ENCODE measurements at regions not wholly inside any gene's neighbourhood (a gene's known extent, or its start where the extent isn't known, plus 50 kb on each side); places are given as distances from the start of the nearest gene placed in this dataset.

- no peaks in the 10 kb centered on the region for H3K9me3 ChIP-seq (ENCODE audit: low read depth, low read length)
- H3K4me1 ChIP-seq (ENCODE audit: insufficient read depth, low read length): no peaks in the 10 kb centered on the region
- no peaks in the 10 kb centered on the region for H3K27me3 ChIP-seq (ENCODE audit: insufficient read depth, low read length)
- no peak overlapping the region for H3K4me3 ChIP-seq (ENCODE audit: low read length)
These were observed 55.5 kb downstream of the GSPT2 start for GRCh38 chrX:51798701-51799100.

GRCh38 chrX:51802917-51803688, 59.9 kb downstream of the GSPT2 start:
- Histone ChIP-seq H3K4me1 (ENCODE audit: insufficient read depth, low read length) (no peaks in the 10 kb centered on the region), H3K9me3 (ENCODE audit: low read depth, low read length) (no peaks in the 10 kb centered on the region), H3K27me3 (ENCODE audit: insufficient read depth, low read length) (no peaks in the 10 kb centered on the region), H3K4me3 (ENCODE audit: low read length) (peak overlapping the region; percentile 54)

- Histone ChIP-seq H3K4me3 (ENCODE audit: low read length) (no peak overlapping the region), H3K4me1 (ENCODE audit: insufficient read depth, low read length) (no peaks in the 10 kb centered on the region)
These were observed 60.6 kb downstream of the GSPT2 start for GRCh38 chrX:51803833-51804232.

GRCh38 chrX:51804741-51805140, 61.5 kb downstream of the GSPT2 start:
- no peaks in the 10 kb centered on the region for H3K4me1 ChIP-seq (ENCODE audit: insufficient read depth, low read length)
- no peak overlapping the region for H3K4me3 ChIP-seq (ENCODE audit: low read length)
- no peaks in the 10 kb centered on the region for H3K9me3 ChIP-seq (ENCODE audit: low read depth, low read length)
- no peaks in the 10 kb centered on the region for H3K27me3 ChIP-seq (ENCODE audit: insufficient read depth, low read length)

More at GRCh38 chrX:51803833-51804232, 60.6 kb downstream of the GSPT2 start:
- no peaks in the 10 kb centered on the region for H3K27me3 ChIP-seq (ENCODE audit: insufficient read depth, low read length)
- H3K9me3 ChIP-seq (ENCODE audit: low read depth, low read length): no peaks in the 10 kb centered on the region

- Histone ChIP-seq H3K4me1 (ENCODE audit: insufficient read depth, low read length) (no peaks in the 10 kb centered on the region), H3K27me3 (ENCODE audit: insufficient read depth, low read length) (no peaks in the 10 kb centered on the region), H3K9me3 (ENCODE audit: low read depth, low read length) (no peaks in the 10 kb centered on the region), H3K4me3 (ENCODE audit: low read length) (no peak overlapping the region)
These were observed 70.7 kb downstream of the GSPT2 start for GRCh38 chrX:51813886-51814460.

GRCh38 chrX:51824061-51824460, 69.4 kb upstream of the MAGED1 start:
- H3K4me3 ChIP-seq (ENCODE audit: low read length): no peak overlapping the region
- no peaks in the 10 kb centered on the region for H3K9me3 ChIP-seq (ENCODE audit: low read depth, low read length)
- no peaks in the 10 kb centered on the region for H3K4me1 ChIP-seq (ENCODE audit: insufficient read depth, low read length)
- H3K27me3 ChIP-seq (ENCODE audit: insufficient read depth, low read length): no peaks in the 10 kb centered on the region

- Histone ChIP-seq H3K27me3 (ENCODE audit: insufficient read depth, low read length) (no peaks in the 10 kb centered on the region), H3K4me3 (ENCODE audit: low read length) (no peak overlapping the region), H3K9me3 (ENCODE audit: low read depth, low read length) (no peaks in the 10 kb centered on the region), H3K4me1 (ENCODE audit: insufficient read depth, low read length) (no peaks in the 10 kb centered on the region)
These were observed 68.0 kb upstream of the MAGED1 start for GRCh38 chrX:51825436-51825835.

GRCh38 chrX:51834076-51834475, 59.3 kb upstream of the MAGED1 start:
- Histone ChIP-seq H3K9me3 (ENCODE audit: low read depth, low read length) (no peaks in the 10 kb centered on the region), H3K4me3 (ENCODE audit: low read length) (no peak overlapping the region), H3K4me1 (ENCODE audit: insufficient read depth, low read length) (no peaks in the 10 kb centered on the region), H3K27me3 (ENCODE audit: insufficient read depth, low read length) (no peaks in the 10 kb centered on the region)

- Histone ChIP-seq H3K4me3 (ENCODE audit: low read length) (no peak overlapping the region), H3K4me1 (ENCODE audit: insufficient read depth, low read length) (no peaks in the 10 kb centered on the region), H3K27me3 (ENCODE audit: insufficient read depth, low read length) (no peaks in the 10 kb centered on the region), H3K9me3 (ENCODE audit: low read depth, low read length) (no peaks in the 10 kb centered on the region)
These were observed 56.6 kb upstream of the MAGED1 start for GRCh38 chrX:51836823-51837222.

- H3K9me3 ChIP-seq (ENCODE audit: low read depth, low read length): no peaks in the 10 kb centered on the region
- no peaks in the 10 kb centered on the region for H3K4me1 ChIP-seq (ENCODE audit: insufficient read depth, low read length)
- H3K4me3 ChIP-seq (ENCODE audit: low read length): no peak overlapping the region
- no peaks in the 10 kb centered on the region for H3K27me3 ChIP-seq (ENCODE audit: insufficient read depth, low read length)
These were observed 56.0 kb upstream of the MAGED1 start for GRCh38 chrX:51837451-51837850.

- Histone ChIP-seq H3K4me1 (ENCODE audit: insufficient read depth, low read length) (no peaks in the 10 kb centered on the region), H3K4me3 (ENCODE audit: low read length) (no peak overlapping the region), H3K27me3 (ENCODE audit: insufficient read depth, low read length) (no peaks in the 10 kb centered on the region), H3K9me3 (ENCODE audit: low read depth, low read length) (no peaks in the 10 kb centered on the region)
These were observed 55.5 kb upstream of the MAGED1 start for GRCh38 chrX:51837921-51838320.

Measured in mononuclear cell (primary cell).